ENCODE measurements at regions not wholly inside any gene's neighbourhood (a gene's known extent, or its start where the extent isn't known, plus 50 kb on each side); places are given as distances from the start of the nearest gene placed in this dataset.
"Not testable (repeated sequence)": the region's sequence is repeated elsewhere in the genome, so short reads cannot be mapped to it uniquely, and the experiment has no call there.

- Histone ChIP-seq H3K27me3 (no peaks in the 10 kb centered on the region), H3K27ac (no peak overlapping the region), H3K4me3 (no peak overlapping the region), H3K9me3 (no peaks in the 10 kb centered on the region), H3K4me1 (no peaks in the 10 kb centered on the region), H3K36me3 (no peaks in the 10 kb centered on the region)
- no peak for DNase-seq
- in situ Hi-C loops (cut with MboI; ENCODE audit: low pct_ligation_motif_present in 1 of 4, low pct_unique_long_range_greater_than_20kb in 1 of 4, low sequenced_read_pairs in 3 of 4) (no loop called here), intact Hi-C loops (cut with DNase I; ENCODE audit: low total_unique reads) (no loop called here)
- TF ChIP-seq POLR2A (IDR thresholded peaks at IDR 0.05), result no peak
- no peak for TF ChIP-seq CTCF (IDR thresholded peaks at IDR 0.05)
Measured at GRCh38 chr13:44649834-44650233, 73.7 kb upstream of the TSC22D1 start.

GRCh38 chr13:44649104-44649428 lies 72.9 kb upstream of the TSC22D1 start:
- in situ Hi-C loops (cut with MboI; ENCODE audit: low pct_ligation_motif_present in 1 of 4, low pct_unique_long_range_greater_than_20kb in 1 of 4, low sequenced_read_pairs in 3 of 4), result no loop called here
- Histone ChIP-seq H3K4me3 (no peak overlapping the region), H3K27me3 (no peaks in the 10 kb centered on the region), H3K27ac (no peak overlapping the region), H3K36me3 (no peaks in the 10 kb centered on the region), H3K4me1 (no peaks in the 10 kb centered on the region), H3K9me3 (no peaks in the 10 kb centered on the region)
- DNase-seq, result no peak
- WGBS, 2 donors (ENCODE audit: low coverage in 1 of 2), result 73 to 87% methylated on average over 3 of the region's 3 CpGs
- TF ChIP-seq EP300 (IDR thresholded peaks at IDR 0.05; ENCODE audit: low read depth), result no peak
- no peak for TF ChIP-seq POLR2A (IDR thresholded peaks at IDR 0.05)
- no peak for TF ChIP-seq POLR2AphosphoS5 (IDR thresholded peaks at IDR 0.05)
- no peak for TF ChIP-seq CTCF (IDR thresholded peaks at IDR 0.05)
- intact Hi-C loops (cut with DNase I; ENCODE audit: low total_unique reads), result no loop called here

GRCh38 chr13:44648392-44649103 lies 72.4 kb upstream of the TSC22D1 start:
- TF ChIP-seq EP300 (IDR thresholded peaks at IDR 0.05; ENCODE audit: low read depth) (no peak), CTCF (IDR thresholded peaks at IDR 0.05) (peak; percentile 12 to 35 (median 31))

GRCh38 chr13:44647560-44647959 lies 71.4 kb upstream of the TSC22D1 start:
- 83 to 100% methylated on average over 1 of the region's 1 CpG for WGBS, 2 donors (ENCODE audit: low coverage in 1 of 2)
- H3K36me3 ChIP-seq; H3K9me3 ChIP-seq; DNase-seq; in situ Hi-C loops (cut with MboI; ENCODE audit: low pct_ligation_motif_present in 1 of 4, low pct_unique_long_range_greater_than_20kb in 1 of 4, low sequenced_read_pairs in 3 of 4); intact Hi-C loops (cut with DNase I; ENCODE audit: low total_unique reads); H3K4me3 ChIP-seq; H3K27me3 ChIP-seq; H3K4me1 ChIP-seq; H3K27ac ChIP-seq: not testable (repeated sequence)

More at GRCh38 chr13:44648392-44649103, 72.4 kb upstream of the TSC22D1 start:
- in situ Hi-C loops (cut with MboI; ENCODE audit: low pct_ligation_motif_present in 1 of 4, low pct_unique_long_range_greater_than_20kb in 1 of 4, low sequenced_read_pairs in 3 of 4), result no loop called here
- H3K27me3 ChIP-seq, result no peaks in the 10 kb centered on the region
- no peaks in the 10 kb centered on the region for H3K4me1 ChIP-seq
- no peak overlapping the region for H3K4me3 ChIP-seq
- no peaks in the 10 kb centered on the region for H3K9me3 ChIP-seq
- H3K36me3 ChIP-seq, result no peaks in the 10 kb centered on the region
- H3K27ac ChIP-seq, result no peak overlapping the region
- no peak for DNase-seq
- WGBS, 2 donors (ENCODE audit: low coverage in 1 of 2), result 50 to 55% methylated on average over 2 of the region's 2 CpGs
- intact Hi-C loops (cut with DNase I; ENCODE audit: low total_unique reads), result no loop called here

- intact Hi-C loops (cut with DNase I; ENCODE audit: low total_unique reads) (no loop called here), in situ Hi-C loops (cut with MboI; ENCODE audit: low pct_ligation_motif_present in 1 of 4, low pct_unique_long_range_greater_than_20kb in 1 of 4, low sequenced_read_pairs in 3 of 4) (no loop called here)
- no peak for DNase-seq
- no peaks in the 10 kb centered on the region for H3K4me1 ChIP-seq
- H3K36me3 ChIP-seq, result no peaks in the 10 kb centered on the region
- WGBS, 2 donors (ENCODE audit: low coverage in 1 of 2), result 79 to 84% methylated on average over 4 of the region's 4 CpGs
- no peaks in the 10 kb centered on the region for H3K9me3 ChIP-seq
- H3K4me3 ChIP-seq, result no peak overlapping the region
- no peak overlapping the region for H3K27ac ChIP-seq
- TF ChIP-seq POLR2A (IDR thresholded peaks at IDR 0.05) (no peak), CTCF (IDR thresholded peaks at IDR 0.05) (no peak), EP300 (IDR thresholded peaks at IDR 0.05; ENCODE audit: low read depth) (no peak), POLR2AphosphoS5 (IDR thresholded peaks at IDR 0.05) (no peak)
- H3K27me3 ChIP-seq, result no peaks in the 10 kb centered on the region
Measured at GRCh38 chr13:44646044-44646443, 69.9 kb upstream of the TSC22D1 start.
